ENCODE measurements at regions not wholly inside any gene's neighbourhood (a gene's known extent, or its start where the extent isn't known, plus 50 kb on each side); places are given as distances from the start of the nearest gene placed in this dataset.
A peak's percentile ranks its signal among the peaks of the same experiment; 100 is the strongest.

DNA sequence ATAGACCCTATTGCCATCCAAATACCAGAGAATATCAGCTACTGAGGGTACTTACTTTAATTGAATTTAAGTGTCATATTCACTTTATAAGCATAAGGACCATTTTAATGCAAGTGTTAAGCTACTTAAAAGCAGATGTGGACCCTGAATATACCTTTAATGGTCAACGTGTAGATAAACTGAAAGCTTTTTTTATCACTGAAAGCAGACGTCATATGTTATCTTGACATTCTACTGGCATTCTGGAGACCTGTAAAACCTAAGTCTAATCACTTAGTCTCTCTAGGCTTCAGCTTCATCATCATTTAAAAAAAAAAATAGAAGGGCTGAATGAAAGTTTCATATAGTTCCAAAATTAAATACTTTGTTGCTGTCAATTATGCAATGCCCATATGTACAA is 116.5 kb downstream of the ELAPOR2 start:
- DNase-seq, result no peak

- DNase-seq, result no peak
Observed at GRCh38 chr7:86942081-86942480, 117.4 kb downstream of the ELAPOR2 start.

GRCh38 chr7:86939197-86939814 is 120.1 kb downstream of the ELAPOR2 start:
- peak; percentile 37 for DNase-seq

- DNase-seq, result no peak
Observed at GRCh38 chr7:86937363-86937878, 122.0 kb downstream of the ELAPOR2 start.

DNA sequence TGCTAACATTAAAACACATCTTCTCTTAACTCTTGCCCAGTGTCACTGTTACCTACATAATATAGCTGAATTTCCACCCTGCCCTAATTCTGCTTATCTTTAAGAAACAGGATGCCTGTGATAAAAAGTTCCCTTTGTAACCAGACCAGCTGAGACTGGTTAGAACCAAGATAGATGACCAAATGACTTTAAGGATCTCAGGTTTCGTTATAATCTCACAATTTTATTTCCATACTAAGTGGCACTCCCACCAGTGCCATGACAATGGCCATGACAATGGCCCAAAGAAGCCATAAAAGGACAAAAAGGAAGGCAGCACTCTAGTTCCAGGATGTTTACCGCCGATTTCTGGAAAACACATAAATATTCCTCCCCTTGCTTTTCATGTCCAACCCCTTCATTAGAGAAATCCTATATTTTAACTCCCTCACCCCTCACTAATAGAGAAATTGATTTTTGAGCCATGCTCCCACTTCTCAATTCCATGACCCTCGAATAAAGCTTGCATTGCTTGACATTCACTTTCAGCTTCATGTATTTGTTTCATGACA is 126.1 kb downstream of the ELAPOR2 start:
- DNase-seq, result no peak

DNA sequence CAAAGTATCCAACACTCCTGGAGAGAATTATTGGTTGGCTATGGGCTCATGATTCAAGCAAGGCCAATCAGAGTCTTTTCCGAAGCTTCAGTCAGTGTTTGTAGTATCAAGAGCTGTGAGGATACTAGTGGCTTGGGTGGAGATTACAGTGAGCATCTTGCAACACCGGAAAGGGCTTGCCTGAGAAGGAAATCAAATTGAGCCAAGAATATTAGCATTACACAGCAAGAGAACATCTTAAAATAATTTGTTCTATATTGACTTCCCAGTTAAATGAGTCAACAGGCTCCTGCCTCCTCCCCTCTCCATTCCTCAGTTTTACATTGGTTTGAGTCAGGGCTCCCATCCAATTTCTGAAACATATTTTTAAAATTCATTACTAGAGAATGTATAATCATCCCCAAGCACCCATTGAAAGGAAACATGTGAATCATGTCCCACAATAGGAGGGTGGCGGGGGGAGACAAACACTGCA is 127.4 kb downstream of the ELAPOR2 start:
- peak; percentile 32 for DNase-seq

DNA sequence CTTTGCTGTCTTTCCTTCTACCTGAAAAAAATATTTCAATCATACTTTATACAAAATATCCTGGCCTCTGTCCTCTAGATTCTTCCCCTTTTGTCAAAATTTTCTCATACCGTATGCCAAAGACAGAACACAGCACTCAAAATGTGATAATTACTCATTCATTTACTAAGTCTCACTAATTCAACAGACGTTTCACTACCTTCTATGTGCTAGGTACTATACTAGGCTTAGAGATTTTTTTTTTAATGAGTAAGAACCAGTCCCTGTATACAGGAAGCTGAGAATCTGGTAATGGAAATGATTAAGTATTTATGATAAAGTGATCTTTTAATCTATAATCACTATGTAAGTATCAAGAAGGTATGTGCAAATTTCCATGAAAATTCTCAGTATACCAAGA is 128.0 kb downstream of the ELAPOR2 start:
- no peak for DNase-seq

- DNase-seq, result no peak
Observed at GRCh38 chr7:86930554-86931307, 128.7 kb downstream of the ELAPOR2 start.

GRCh38 chr7:86929293-86930109 is 130.0 kb downstream of the ELAPOR2 start:
- no peak for DNase-seq

- no peak for DNase-seq
Observed at GRCh38 chr7:86928308-86928707, 131.1 kb downstream of the ELAPOR2 start.

DNA sequence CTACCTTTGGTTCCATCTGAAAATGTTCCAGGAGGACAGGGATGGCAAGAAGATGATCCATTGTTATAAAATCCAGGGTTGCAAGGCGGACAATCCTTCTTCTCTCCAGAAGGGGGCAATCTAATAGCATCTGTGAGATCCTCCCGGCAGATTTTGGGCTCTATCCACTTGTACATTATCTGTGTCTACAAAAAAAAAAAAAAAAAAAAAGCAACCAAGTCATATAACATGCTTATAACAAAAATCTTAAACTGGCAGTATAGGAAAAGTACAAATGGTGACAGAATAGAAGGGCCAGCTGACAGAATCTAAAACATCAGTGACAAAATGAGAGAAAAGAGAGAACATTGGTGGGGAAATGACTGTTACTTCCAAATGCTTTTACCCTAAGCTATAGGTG is 132.7 kb downstream of the ELAPOR2 start:
- no peak for DNase-seq

DNA sequence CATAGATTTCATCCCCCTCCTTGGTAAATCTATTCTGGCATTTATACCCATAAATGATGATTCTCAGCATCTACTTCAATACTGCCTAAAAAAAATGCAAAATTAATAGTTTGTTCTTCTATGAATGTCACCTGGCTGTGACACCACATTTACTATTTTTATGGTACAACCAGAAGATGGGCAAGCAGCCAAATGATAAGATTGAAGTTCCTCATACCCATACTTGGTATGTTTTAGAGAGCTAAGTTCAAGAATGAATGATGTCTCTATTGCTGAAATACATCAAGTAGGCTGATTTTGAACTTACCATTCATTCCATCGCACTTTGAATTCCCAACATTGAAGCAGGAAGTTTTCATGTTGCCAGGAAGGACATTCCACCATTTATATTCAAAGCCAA is 134.2 kb downstream of the ELAPOR2 start:
- no peak for DNase-seq

DNA sequence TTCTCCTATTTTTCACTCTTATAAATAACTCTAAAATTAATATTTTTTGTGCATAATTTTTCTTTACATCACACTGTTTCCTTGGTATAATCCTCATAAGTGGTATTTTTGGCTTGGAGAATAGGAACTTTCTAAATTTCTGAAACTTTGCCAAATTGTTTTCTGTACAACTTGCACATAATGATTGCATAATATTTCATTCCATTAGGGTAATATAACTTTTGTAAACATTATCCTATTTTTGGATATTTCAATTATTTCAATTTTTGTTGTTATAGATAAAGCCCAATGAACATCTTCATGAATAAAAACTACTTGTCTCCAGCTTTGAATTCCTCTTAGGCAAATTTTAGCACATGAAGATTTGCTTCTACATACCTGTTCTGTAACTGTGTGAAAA is 135.9 kb downstream of the ELAPOR2 start:
- no peak for DNase-seq

DNA sequence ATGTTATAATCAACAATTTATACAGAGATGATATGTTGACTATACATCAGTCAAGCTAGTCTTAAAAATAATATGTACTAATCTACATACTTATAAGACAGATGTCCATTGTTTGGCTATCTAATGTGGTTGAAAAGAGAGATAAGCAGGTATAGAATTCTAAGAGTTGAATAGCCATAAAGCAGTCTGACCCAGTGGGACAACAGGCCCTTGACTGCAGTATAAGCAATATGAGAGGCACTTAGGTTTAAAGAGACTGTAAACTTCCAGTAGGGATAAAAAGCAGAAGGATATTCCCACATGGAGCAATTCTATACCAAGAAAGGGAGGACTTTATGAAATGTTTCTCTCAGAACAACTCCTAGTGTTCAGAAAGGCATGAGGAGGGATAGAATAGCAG is 139.3 kb downstream of the ELAPOR2 start:
- no peak for DNase-seq

GRCh38 chr7:86918245-86918644 is 141.2 kb downstream of the ELAPOR2 start:
- no peak for DNase-seq

DNA sequence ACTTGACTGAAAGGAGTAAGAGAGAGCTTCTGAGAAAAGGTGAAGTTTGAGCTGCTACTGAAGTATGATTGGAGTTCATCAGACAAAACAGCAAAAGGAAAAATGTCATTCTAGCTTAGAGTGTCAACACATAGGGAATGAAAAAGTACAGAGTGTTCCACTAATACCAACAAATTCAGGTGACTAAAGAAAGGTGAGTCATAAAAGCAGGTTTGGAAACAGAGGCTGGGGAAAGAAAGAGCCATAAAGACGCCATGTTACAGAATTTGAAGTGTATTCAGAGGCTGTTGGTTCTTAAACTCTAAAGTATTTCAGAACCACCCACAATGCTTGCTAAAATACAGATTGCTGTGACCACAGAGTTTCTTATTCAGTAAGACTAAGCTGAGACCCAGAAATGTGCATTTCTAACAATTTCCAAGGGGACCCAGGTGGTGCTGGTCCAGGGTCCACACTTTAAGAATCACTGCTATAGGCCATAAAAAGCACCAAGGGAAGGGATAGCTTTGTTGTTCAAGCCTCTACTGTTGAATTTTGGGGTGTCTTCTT is 143.1 kb downstream of the ELAPOR2 start:
- no peak for DNase-seq

- DNase-seq, result no peak
Observed at GRCh38 chr7:86914551-86914950, 144.9 kb downstream of the ELAPOR2 start.

Data from stimulated activated CD8-positive, alpha-beta memory T cell treated with anti-CD3 and anti-CD28 coated beads, Interleukin-4, amount 100 ng/mL, for 48 hours (primary cell).